K562 (cell line): ENCODE measurements at regions not wholly inside any gene's neighbourhood (a gene's known extent, or its start where the extent isn't known, plus 50 kb on each side); places are given as distances from the start of the nearest gene placed in this dataset.
"Not testable (repeated sequence)": the region's sequence is repeated elsewhere in the genome, so short reads cannot be mapped to it uniquely, and the experiment has no call there.

Experiments used
- CCNT2 ChIP-seq: IDR thresholded peaks from 2 replicates; pipeline ENCODE4 v1.6.1; 2011; ENCODE audit warnings: borderline replicate concordance, low read depth, mild to moderate bottlenecking, moderate library complexity, mixed read lengths, low read length; ENCODE audit not compliant: insufficient read length; ENCODE audit errors: extremely low read depth
- CTCF ChIP-seq, 3 experiments: IDR thresholded peaks in 2 of 3; conservative IDR thresholded peaks in 1 of 3; 2 replicates each; pipeline ENCODE4 v1.5.1; 2011 to 2012; ENCODE audit warnings: low read length in 3 of 3, mild to moderate bottlenecking in 3 of 3, control low read depth in 2 of 3, improper control_type of control experiment in 1 of 3, inconsistent platforms in 1 of 3, low read depth in 1 of 3, mixed read lengths in 1 of 3, moderate library complexity in 1 of 3; ENCODE audit not compliant: insufficient read depth in 2 of 3
- CTCFL ChIP-seq: IDR thresholded peaks from 2 replicates; pipeline ENCODE4 v1.6.1; 2011; ENCODE audit warnings: borderline replicate concordance, low read depth, mild to moderate bottlenecking, moderate library complexity, low read length; ENCODE audit not compliant: insufficient read depth, poor library complexity, severe bottlenecking
- ESRRB ChIP-seq: fragments of 250-450 bp; sonication (Bioruptor Pico); IDR thresholded peaks from 2 replicates; pipeline ENCODE4 v1.5.0; 2020; ENCODE audit warnings: mild to moderate bottlenecking, moderate library complexity, borderline replicate concordance
- EZH2 ChIP-seq: IDR thresholded peaks from 2 replicates; pipeline ENCODE4 v1.6.1; 2012; ENCODE audit warnings: low read depth, mild to moderate bottlenecking, inconsistent platforms, low read length, borderline replicate concordance
- GATAD2A ChIP-seq: fragments of 450-650 bp; IDR thresholded peaks from 2 replicates; pipeline ENCODE4 v1.6.1; 2017
- MNT ChIP-seq, 2 experiments: fragments of 450-650 bp; conservative IDR thresholded peaks; 2 replicates each; pipeline ENCODE4 v1.6.1; 2017; ENCODE audit warnings: mild to moderate bottlenecking in 2 of 2, moderate library complexity in 2 of 2
- NRF1 ChIP-seq, 2 experiments: fragments of 450-650 bp; IDR thresholded peaks in 1 of 2; conservative IDR thresholded peaks in 1 of 2; 2 replicates each; pipeline ENCODE4 v1.6.1; 2014; ENCODE audit warnings: mild to moderate bottlenecking in 2 of 2
- POLR2A ChIP-seq: fragments of 450-650 bp; conservative IDR thresholded peaks from 2 replicates; pipeline ENCODE4 v1.6.1; 2016
- THRB ChIP-seq: fragments of 450-650 bp; formaldehyde crosslinking; conservative IDR thresholded peaks from 2 replicates; pipeline ENCODE4 v1.4.0; 2022; ENCODE audit warnings: mild to moderate bottlenecking, missing genetic modification characterization
- ZNF232 ChIP-seq: sonication (generic); formaldehyde crosslinking; IDR thresholded peaks from 2 replicates; pipeline ENCODE4 v1.8.0; 2022; ENCODE audit warnings: mild to moderate bottlenecking, missing genetic modification reagents
- ZNF24 ChIP-seq: fragments of 450-650 bp; IDR thresholded peaks from 2 replicates; pipeline ENCODE4 v1.6.1; 2016
- ZNF274 ChIP-seq: IDR thresholded peaks from 2 replicates; pipeline ENCODE4 v1.6.1; 2011; ENCODE audit warnings: low read depth, mild to moderate bottlenecking, low read length, moderate library complexity, borderline replicate concordance

GRCh38 chr2:142613193-142613592 is 264.3 kb upstream of the KYNU start:
- TF ChIP-seq ZNF232 (CRISPR knock-in tag); CTCF (IDR thresholded peaks at IDR 0.05 in 2 of 3, conservative IDR thresholded peaks at IDR 0.05 in 1 of 3; ENCODE audit: insufficient read depth in 2 of 3, low read depth in 1 of 3, low read length in 3 of 3); ESRRB (CRISPR knock-in tag); ZNF24; CCNT2; THRB (CRISPR knock-in tag); GATAD2A; ZNF274; CTCFL; POLR2A; NRF1 (conservative IDR thresholded peaks at IDR 0.05 in 1 of 2, IDR thresholded peaks at IDR 0.05 in 1 of 2); MNT (conservative IDR thresholded peaks at IDR 0.05); EZH2: not testable (repeated sequence)
